Bronchial epithelial cell (primary cell): ENCODE measurements at regions not wholly inside any gene's neighbourhood (a gene's known extent, or its start where the extent isn't known, plus 50 kb on each side); places are given as distances from the start of the nearest gene placed in this dataset.

ENCODE experiments used
- DNase-seq: peaks from one replicate; pipeline ENCODE4 v3.0.0-alpha.2; 2010; ENCODE audit warnings: low read depth
- FAIRE-seq: peaks from 2 replicates; lab custom pipeline; 2011; peaks lifted over from hg19 to GRCh38; lab: Jason Lieb, UNC
- H3K27me3 ChIP-seq: 2 replicates; pipeline ENCODE4 v1.5.1; 2011; ENCODE audit warnings: low read length; ENCODE audit not compliant: control insufficient read depth, insufficient read depth
- H3K36me3 ChIP-seq: 2 replicates; pipeline ENCODE4 v1.5.1; 2011; ENCODE audit warnings: low read length; ENCODE audit not compliant: control insufficient read depth, insufficient read depth
- H3K4me3 ChIP-seq: 2 replicates; pipeline ENCODE4 v1.5.1; 2011; ENCODE audit warnings: mild to moderate bottlenecking, low read depth, low read length, control low read depth
- TF ChIP-seq, protein P1 (sequence below): IDR thresholded peaks from 2 replicates; pipeline ENCODE4 v1.5.1; 2011; ENCODE audit warnings: mild to moderate bottlenecking, moderate library complexity, low read length, control low read depth, inconsistent platforms; ENCODE audit not compliant: insufficient read depth, severe bottlenecking

DNA sequence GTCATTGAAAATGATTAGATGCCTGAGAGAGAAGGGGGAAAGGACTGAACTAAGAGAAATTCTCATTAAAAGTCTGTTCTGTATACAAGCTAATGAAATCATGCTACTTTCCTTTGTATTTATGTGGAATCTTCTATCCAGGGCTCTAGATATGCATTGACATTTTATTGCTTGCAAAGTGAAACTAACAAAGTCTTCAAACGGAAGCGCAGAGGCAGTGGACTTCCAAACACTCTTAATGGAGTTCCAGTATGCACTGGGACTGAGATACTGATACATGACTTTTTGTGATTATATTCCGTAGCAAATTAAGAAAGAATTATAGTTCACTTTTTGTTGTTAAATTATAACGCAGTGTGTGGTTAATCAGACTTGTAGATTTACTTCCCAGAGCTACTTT lies 166.8 kb upstream of the TBX20 start:
- FAIRE-seq (no peak), DNase-seq (no peak)
- TF ChIP-seq, protein P1, sequence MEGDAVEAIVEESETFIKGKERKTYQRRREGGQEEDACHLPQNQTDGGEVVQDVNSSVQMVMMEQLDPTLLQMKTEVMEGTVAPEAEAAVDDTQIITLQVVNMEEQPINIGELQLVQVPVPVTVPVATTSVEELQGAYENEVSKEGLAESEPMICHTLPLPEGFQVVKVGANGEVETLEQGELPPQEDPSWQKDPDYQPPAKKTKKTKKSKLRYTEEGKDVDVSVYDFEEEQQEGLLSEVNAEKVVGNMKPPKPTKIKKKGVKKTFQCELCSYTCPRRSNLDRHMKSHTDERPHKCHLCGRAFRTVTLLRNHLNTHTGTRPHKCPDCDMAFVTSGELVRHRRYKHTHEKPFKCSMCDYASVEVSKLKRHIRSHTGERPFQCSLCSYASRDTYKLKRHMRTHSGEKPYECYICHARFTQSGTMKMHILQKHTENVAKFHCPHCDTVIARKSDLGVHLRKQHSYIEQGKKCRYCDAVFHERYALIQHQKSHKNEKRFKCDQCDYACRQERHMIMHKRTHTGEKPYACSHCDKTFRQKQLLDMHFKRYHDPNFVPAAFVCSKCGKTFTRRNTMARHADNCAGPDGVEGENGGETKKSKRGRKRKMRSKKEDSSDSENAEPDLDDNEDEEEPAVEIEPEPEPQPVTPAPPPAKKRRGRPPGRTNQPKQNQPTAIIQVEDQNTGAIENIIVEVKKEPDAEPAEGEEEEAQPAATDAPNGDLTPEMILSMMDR, result no peak
- Histone ChIP-seq H3K4me3 (no peak overlapping the region), H3K27me3 (no peaks in the 10 kb centered on the region), H3K36me3 (no peaks in the 10 kb centered on the region)

DNA sequence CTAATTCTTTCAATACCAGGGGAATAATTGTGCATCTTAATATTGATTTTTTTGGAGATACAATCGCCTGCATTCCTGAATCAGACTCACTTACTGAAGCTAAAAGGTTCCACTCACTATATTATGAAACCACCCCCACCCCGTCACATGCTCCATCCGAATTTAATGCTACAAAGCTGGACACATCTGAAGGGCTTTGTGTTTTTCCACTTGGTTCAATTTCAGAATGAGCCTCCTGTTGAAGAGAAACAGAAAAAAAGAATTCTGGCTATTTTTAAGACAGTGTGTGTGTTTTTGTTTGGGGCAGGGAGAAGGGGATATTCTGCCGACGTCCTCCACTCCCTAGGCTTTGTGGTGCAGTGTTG lies 165.5 kb upstream of the TBX20 start:
- DNase-seq (no peak), FAIRE-seq (no peak)
- H3K27me3 ChIP-seq, result no peaks in the 10 kb centered on the region
- no peaks in the 10 kb centered on the region for H3K36me3 ChIP-seq
- TF ChIP-seq, protein P1, result no peak
- no peak overlapping the region for H3K4me3 ChIP-seq

DNA sequence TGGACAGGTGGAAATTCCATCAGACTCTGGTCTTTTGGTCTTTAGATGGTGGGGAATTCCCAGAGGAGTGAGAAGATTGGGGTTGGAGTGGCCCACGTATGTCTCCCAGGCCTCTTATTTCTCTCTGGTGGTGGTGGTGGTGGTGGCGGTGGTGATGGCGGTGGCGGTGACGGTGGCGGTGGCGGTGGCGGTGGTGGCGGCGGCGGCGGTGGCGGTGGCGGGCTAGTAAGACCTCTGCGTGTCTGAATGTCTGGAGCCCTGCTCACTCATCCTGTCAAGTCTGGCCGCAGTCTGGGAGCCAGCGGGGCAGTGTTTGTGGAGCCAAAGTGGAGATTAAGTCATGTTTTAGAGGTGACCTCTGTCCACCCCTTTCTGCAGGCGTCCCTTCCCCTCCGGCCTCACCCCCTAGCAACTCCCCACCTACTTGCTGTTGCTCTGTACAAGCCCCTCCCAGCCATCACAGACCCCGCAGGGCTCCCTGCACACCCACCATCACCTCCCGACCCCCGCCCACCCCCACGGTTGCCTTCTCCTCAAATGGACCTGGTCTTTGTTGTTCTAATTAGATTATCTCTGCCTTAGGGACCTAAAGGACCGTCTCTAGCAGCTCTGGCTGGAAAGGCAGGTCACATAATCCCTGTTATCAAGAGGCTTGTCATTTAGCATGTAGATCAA lies 165.0 kb upstream of the TBX20 start:
- no peak overlapping the region for H3K4me3 ChIP-seq
- no peak for DNase-seq
- TF ChIP-seq, protein P1, result no peak
- FAIRE-seq, result no peak
- no peaks in the 10 kb centered on the region for H3K36me3 ChIP-seq
- H3K27me3 ChIP-seq, result no peaks in the 10 kb centered on the region

DNA sequence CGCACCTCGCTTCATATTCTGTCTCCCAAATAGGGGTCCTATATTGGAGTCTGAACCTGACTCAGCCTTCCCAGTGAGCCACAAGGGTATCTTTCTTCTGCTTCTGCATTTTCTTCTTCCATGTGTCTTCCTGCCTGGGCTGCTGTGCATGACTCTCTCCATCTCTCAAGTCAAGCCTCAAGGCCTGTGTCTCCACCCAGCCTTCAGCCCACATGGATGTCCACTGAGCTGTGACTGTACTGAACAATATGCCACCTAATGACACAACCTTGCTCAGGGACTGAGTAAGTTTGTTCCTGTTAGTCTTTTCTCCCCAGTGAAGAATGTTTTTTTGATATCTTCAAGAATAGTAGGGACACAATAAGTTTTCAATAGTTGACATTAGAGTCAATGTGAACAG lies 162.7 kb upstream of the TBX20 start:
- DNase-seq (no peak), FAIRE-seq (no peak)
- H3K4me3 ChIP-seq, result no peak overlapping the region

DNA sequence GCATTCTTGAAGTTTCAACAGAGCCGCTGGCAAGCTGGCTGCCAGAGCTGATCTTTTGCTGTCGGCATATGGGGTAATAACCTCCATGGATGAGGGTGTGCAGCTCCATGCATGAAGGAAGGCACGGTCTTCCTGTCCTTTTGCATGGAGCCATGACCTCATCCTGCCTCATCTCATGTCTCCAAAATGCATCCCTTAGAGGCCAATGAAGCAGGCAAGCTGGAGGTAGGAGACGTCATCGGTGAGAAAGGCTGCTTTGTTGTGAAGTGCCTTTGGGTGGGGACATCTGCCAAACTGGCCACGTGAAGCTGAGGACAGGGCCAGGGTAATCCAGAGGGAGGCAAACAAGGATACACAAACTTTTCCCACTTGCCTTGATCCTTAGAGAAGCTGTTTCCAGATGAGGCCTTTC lies 161.5 kb upstream of the TBX20 start:
- no peak for DNase-seq
- no peak overlapping the region for H3K4me3 ChIP-seq
- no peaks in the 10 kb centered on the region for H3K27me3 ChIP-seq
- no peak for FAIRE-seq
- TF ChIP-seq, protein P1, result no peak
- no peaks in the 10 kb centered on the region for H3K36me3 ChIP-seq

More for the DNA sequence above, 162.7 kb upstream of the TBX20 start:
- TF ChIP-seq, protein P1, result no peak
- Histone ChIP-seq H3K27me3 (no peaks in the 10 kb centered on the region), H3K36me3 (no peaks in the 10 kb centered on the region)

DNA sequence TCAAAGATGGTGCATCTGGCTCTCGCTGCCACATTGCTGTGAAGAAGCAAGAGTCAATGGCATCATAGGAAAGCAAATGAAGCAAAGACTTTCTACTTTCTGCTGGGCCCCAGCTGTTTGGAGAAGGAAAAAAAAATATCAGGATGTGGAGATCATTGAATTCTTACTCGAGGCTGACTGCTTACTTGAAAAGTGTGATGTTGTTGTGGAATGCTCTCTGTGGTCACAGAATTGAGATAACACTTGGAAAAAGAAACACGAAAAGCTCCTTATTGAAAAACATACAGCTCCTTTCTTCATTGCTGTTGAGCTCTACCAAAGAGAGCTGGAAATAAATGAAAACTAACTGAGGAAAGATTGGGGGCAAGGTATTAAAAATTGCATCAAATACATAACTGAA lies 157.4 kb upstream of the TBX20 start:
- no peak for DNase-seq
- no peak for FAIRE-seq
- H3K36me3 ChIP-seq, result no peaks in the 10 kb centered on the region

More for the DNA sequence above, 157.4 kb upstream of the TBX20 start:
- Histone ChIP-seq H3K27me3 (no peaks in the 10 kb centered on the region), H3K4me3 (no peak overlapping the region)
- TF ChIP-seq, protein P1, result no peak
